PC-9 (cell line): ENCODE measurements at regions not wholly inside any gene's neighbourhood (a gene's known extent, or its start where the extent isn't known, plus 50 kb on each side); places are given as distances from the start of the nearest gene placed in this dataset.
"Not testable (repeated sequence)": the region's sequence is repeated elsewhere in the genome, so short reads cannot be mapped to it uniquely, and the experiment has no call there.

Experiments
- BruUV-seq: library from RNA; stranded (reverse); fragments of 400-500 nt; replicated peaks from 2 replicates; lab custom pipeline; 2021; lab: Mats Ljungman, UMichigan
- CTCF ChIA-PET: fragments of 300-600 bp; sonication (Branson Sonifier 250); formaldehyde crosslinking; loops from one replicate; lab custom pipeline; 2022; ENCODE audit warnings: antibody characterized with exemption; lab: Charles Lee
- POLR2A ChIA-PET: fragments of 300-600 bp; sonication (Branson Sonifier 250); formaldehyde crosslinking; loops from one replicate; lab custom pipeline; 2022; ENCODE audit warnings: antibody characterized with exemption; ENCODE audit not compliant: unreplicated experiment; lab: Charles Lee
- DNase-seq, 2 experiments: peaks; one replicate each; pipeline versions ENCODE4 v3.0.0 to v3.0.0-alpha.2; 2015 to 2022; ENCODE audit warnings: mixed read lengths in 1 of 2
- H2AFZ ChIP-seq: fragments of 200-600 bp; sonication (generic); 2 replicates; pipeline ENCODE4 v1.8.1; 2017; ENCODE audit warnings: antibody characterized with exemption
- H3F3A ChIP-seq: fragments of 200-600 bp; sonication (generic); 2 replicates; pipeline ENCODE4 v1.8.1; 2017; ENCODE audit warnings: antibody characterized with exemption, mild to moderate bottlenecking, low read depth; ENCODE audit not compliant: insufficient read depth
- H3K27ac ChIP-seq: fragments of 200-600 bp; sonication (generic); 2 replicates; pipeline ENCODE4 v1.6.1; 2016; ENCODE audit warnings: mixed run types
- H3K27me3 ChIP-seq: fragments of 200-600 bp; sonication (generic); 2 replicates; pipeline ENCODE4 v1.6.1; 2016; ENCODE audit warnings: low read depth, mixed run types; ENCODE audit not compliant: insufficient read depth
- H3K36me3 ChIP-seq: fragments of 200-600 bp; sonication (generic); 2 replicates; pipeline ENCODE4 v1.6.1; 2016; ENCODE audit warnings: low read depth, mixed run types
- H3K4me1 ChIP-seq: fragments of 200-600 bp; sonication (generic); replicated peaks from 2 replicates; pipeline ENCODE4 v1.6.1; 2016; ENCODE audit warnings: mixed run types; ENCODE audit not compliant: insufficient read depth
- H3K4me2 ChIP-seq: fragments of 200-600 bp; sonication (generic); 2 replicates; pipeline ENCODE4 v1.6.1; 2017; ENCODE audit warnings: mixed run types
- H3K4me3 ChIP-seq: fragments of 200-600 bp; sonication (generic); 2 replicates; pipeline ENCODE4 v1.6.1; 2016; ENCODE audit warnings: mixed run types
- H3K79me2 ChIP-seq: fragments of 200-600 bp; sonication (generic); 2 replicates; pipeline ENCODE4 v1.6.1; 2017; ENCODE audit warnings: low read depth, mixed run types
- H3K9me2 ChIP-seq: fragments of 200-600 bp; sonication (generic); 2 replicates; pipeline ENCODE4 v1.8.1; 2017; ENCODE audit warnings: mild to moderate bottlenecking; ENCODE audit not compliant: insufficient read depth
- H3K9me3 ChIP-seq: fragments of 200-600 bp; sonication (generic); 2 replicates; pipeline ENCODE4 v1.8.1; 2016; ENCODE audit warnings: low read depth; ENCODE audit not compliant: insufficient read depth
- H4K20me1 ChIP-seq: fragments of 200-600 bp; sonication (generic); 2 replicates; pipeline ENCODE4 v1.8.1; 2017; ENCODE audit not compliant: insufficient read depth
- CTCF ChIP-seq: fragments of 200-600 bp; sonication (generic); conservative IDR thresholded peaks from 2 replicates; pipeline ENCODE4 v1.6.1; 2017; ENCODE audit warnings: mixed run types, antibody characterized with exemption, mild to moderate bottlenecking, moderate library complexity
- EZH2 ChIP-seq: fragments of 200-600 bp; sonication (generic); IDR thresholded peaks from 2 replicates; pipeline ENCODE4 v1.8.0; 2017; ENCODE audit warnings: antibody characterized with exemption, low read depth
- intact Hi-C: fragments of 100-400 bp; cut with micrococcal nuclease; formaldehyde crosslinking; loops from one replicate; pipeline ENCODE4 v1.10.0; 2022; ENCODE audit not compliant: unreplicated experiment

- ChIA-PET CTCF (no interaction called here), POLR2A (no interaction called here)
- no TSS peak for BruUV-seq
Measured at GRCh38 chr12:58117667-58118066, 176.3 kb downstream of the ATP23 start.

GRCh38 chr12:58125761-58126160 lies 184.4 kb downstream of the ATP23 start:
- CTCF ChIA-PET, POLR2A ChIA-PET, BruUV-seq, H3K4me1 ChIP-seq, intact Hi-C loops, DNase-seq, H3F3A ChIP-seq, H3K9me2 ChIP-seq, H3K4me2 ChIP-seq, H3K9me3 ChIP-seq, H3K27ac ChIP-seq, H3K4me3 ChIP-seq, H3K36me3 ChIP-seq, H3K27me3 ChIP-seq, H4K20me1 ChIP-seq, H3K79me2 ChIP-seq, H2AFZ ChIP-seq: not testable (repeated sequence)

More at GRCh38 chr12:58117667-58118066, 176.3 kb downstream of the ATP23 start:
- Histone ChIP-seq H3K27me3 (no peaks in the 10 kb centered on the region), H3K27ac (no peak overlapping the region), H3K79me2 (no peaks in the 10 kb centered on the region), H3K36me3 (no peaks in the 10 kb centered on the region), H3F3A (no peaks in the 10 kb centered on the region), H2AFZ (no peak overlapping the region), H3K4me2 (no peak overlapping the region), H3K4me1 (no peaks in the 10 kb centered on the region), H4K20me1 (no peaks in the 10 kb centered on the region), H3K9me2 (no peaks in the 10 kb centered on the region), H3K9me3 (no peaks in the 10 kb centered on the region), H3K4me3 (no peak overlapping the region)
- TF ChIP-seq CTCF = no peak
- no peak for TF ChIP-seq EZH2
- intact Hi-C loops = no loop called here
- DNase-seq = no peak

GRCh38 chr12:58131986-58132755 lies 190.8 kb downstream of the ATP23 start:
- intact Hi-C loops = no loop called here
- POLR2A ChIA-PET = no interaction called here
- Histone ChIP-seq H3K9me2 (no peaks in the 10 kb centered on the region), H2AFZ (no peak overlapping the region), H3K4me1 (no peaks in the 10 kb centered on the region), H3K79me2 (no peaks in the 10 kb centered on the region), H3K9me3 (no peaks in the 10 kb centered on the region), H3K36me3 (no peaks in the 10 kb centered on the region), H4K20me1 (no peaks in the 10 kb centered on the region), H3K4me3 (no peak overlapping the region), H3K4me2 (no peak overlapping the region), H3K27ac (no peak overlapping the region), H3F3A (no peaks in the 10 kb centered on the region), H3K27me3 (no peaks in the 10 kb centered on the region)
- no peak for DNase-seq
- CTCF ChIA-PET = no interaction called here
- BruUV-seq = no TSS peak
- no peak for TF ChIP-seq EZH2
- TF ChIP-seq CTCF = no peak

GRCh38 chr12:58138424-58138823 lies 197.1 kb downstream of the ATP23 start:
- H3K9me3 ChIP-seq = no peaks in the 10 kb centered on the region
- no peaks in the 10 kb centered on the region for H3K9me2 ChIP-seq
- no peaks in the 10 kb centered on the region for H3K27me3 ChIP-seq
- no peak overlapping the region for H3K4me3 ChIP-seq
- intact Hi-C loops = no loop called here
- TF ChIP-seq EZH2 (no peak), CTCF (no peak)
- H3K4me2 ChIP-seq = no peak overlapping the region
- BruUV-seq = no TSS peak
- no peaks in the 10 kb centered on the region for H3K36me3 ChIP-seq
- no peaks in the 10 kb centered on the region for H3K79me2 ChIP-seq
- ChIA-PET POLR2A (no interaction called here), CTCF (no interaction called here)
- no peaks in the 10 kb centered on the region for H3F3A ChIP-seq
- DNase-seq = no peak
- H4K20me1 ChIP-seq = no peaks in the 10 kb centered on the region
- no peak overlapping the region for H3K27ac ChIP-seq
- no peaks in the 10 kb centered on the region for H3K4me1 ChIP-seq
- no peak overlapping the region for H2AFZ ChIP-seq
